ENCODE measurements at regions not wholly inside any gene's neighbourhood (a gene's known extent, or its start where the extent isn't known, plus 50 kb on each side); places are given as distances from the start of the nearest gene placed in this dataset.

DNA sequence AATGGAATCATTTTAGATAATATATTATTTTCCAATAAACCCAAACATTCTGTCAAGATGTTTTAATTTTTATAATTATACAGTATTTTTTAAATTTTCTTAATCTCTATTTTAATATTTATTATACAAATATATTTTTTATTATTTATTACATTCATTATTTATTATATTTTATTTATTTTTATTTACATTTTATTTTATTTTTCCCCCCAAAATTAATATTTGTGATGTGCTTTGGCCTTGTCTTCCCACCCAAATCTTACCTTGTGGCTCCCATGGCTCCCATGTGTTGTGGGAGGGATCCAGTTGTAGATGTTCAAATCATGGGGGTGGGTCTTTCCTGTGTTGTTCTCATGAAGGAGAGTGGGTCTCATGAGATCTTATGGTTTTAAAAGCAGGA, 382.1 kb downstream of the TLE4 start:
- Histone ChIP-seq H2AFZ (ENCODE audit: low read length) (no peak overlapping the region), H3K9ac (ENCODE audit: low read depth, low read length, poor library complexity, severe bottlenecking) (no peak overlapping the region), H3K79me2 (ENCODE audit: insufficient read depth, low read length) (no peaks in the 10 kb centered on the region), H4K20me1 (ENCODE audit: insufficient read depth, low read length, poor library complexity, severe bottlenecking) (no peaks in the 10 kb centered on the region), H3K4me3 (ENCODE audit: low read length, poor library complexity, severe bottlenecking) (no peak overlapping the region), H3K9me2 (replicated peaks; ENCODE audit: low read depth, low read length) (no peaks in the 10 kb centered on the region), H3K36me3 (ENCODE audit: insufficient read depth, low read length) (no peaks in the 10 kb centered on the region), H3F3A (ENCODE audit: low read depth) (no peaks in the 10 kb centered on the region), H3K4me1 (ENCODE audit: insufficient read depth, low read length, poor library complexity, severe bottlenecking) (no peaks in the 10 kb centered on the region), H3K27me3 (ENCODE audit: insufficient read depth, low read length, poor library complexity, severe bottlenecking) (no peaks in the 10 kb centered on the region), H3K4me2 (ENCODE audit: low read depth, low read length, poor library complexity, severe bottlenecking) (no peak overlapping the region), H3K9me3 (ENCODE audit: insufficient read depth, low read depth, low read length) (no peaks in the 10 kb centered on the region)
- TF ChIP-seq EZH2phosphoT487 (IDR thresholded peaks at IDR 0.05; ENCODE audit: borderline replicate concordance), result no peak
- TF ChIP-seq, protein P1, sequence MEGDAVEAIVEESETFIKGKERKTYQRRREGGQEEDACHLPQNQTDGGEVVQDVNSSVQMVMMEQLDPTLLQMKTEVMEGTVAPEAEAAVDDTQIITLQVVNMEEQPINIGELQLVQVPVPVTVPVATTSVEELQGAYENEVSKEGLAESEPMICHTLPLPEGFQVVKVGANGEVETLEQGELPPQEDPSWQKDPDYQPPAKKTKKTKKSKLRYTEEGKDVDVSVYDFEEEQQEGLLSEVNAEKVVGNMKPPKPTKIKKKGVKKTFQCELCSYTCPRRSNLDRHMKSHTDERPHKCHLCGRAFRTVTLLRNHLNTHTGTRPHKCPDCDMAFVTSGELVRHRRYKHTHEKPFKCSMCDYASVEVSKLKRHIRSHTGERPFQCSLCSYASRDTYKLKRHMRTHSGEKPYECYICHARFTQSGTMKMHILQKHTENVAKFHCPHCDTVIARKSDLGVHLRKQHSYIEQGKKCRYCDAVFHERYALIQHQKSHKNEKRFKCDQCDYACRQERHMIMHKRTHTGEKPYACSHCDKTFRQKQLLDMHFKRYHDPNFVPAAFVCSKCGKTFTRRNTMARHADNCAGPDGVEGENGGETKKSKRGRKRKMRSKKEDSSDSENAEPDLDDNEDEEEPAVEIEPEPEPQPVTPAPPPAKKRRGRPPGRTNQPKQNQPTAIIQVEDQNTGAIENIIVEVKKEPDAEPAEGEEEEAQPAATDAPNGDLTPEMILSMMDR (conservative IDR thresholded peaks at IDR 0.05; ENCODE audit: low read length), result no peak

DNA sequence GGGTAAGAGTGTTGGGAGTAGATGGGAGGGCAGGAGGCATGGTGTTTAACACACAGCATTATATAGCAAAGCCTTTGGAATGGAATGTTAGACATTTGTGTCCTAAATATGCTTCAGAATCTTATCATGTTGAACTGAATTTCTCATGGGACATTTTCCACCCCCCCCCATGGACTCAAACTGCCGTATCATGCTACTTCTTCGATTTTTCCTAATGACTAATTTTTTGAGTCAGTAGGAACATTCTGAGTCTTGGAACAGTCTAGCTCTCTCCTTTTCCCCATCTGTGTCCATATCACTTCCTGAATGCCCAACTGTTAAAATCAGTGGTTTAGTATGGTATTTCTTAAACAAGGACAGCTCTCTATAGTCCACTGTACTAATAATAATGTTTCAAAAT, 380.6 kb downstream of the TLE4 start:
- TF ChIP-seq, protein P1 (conservative IDR thresholded peaks at IDR 0.05; ENCODE audit: low read length), result no peak
- TF ChIP-seq EZH2phosphoT487 (IDR thresholded peaks at IDR 0.05; ENCODE audit: borderline replicate concordance), result no peak
- H3K4me3 ChIP-seq (ENCODE audit: low read length, poor library complexity, severe bottlenecking), result no peak overlapping the region

DNA sequence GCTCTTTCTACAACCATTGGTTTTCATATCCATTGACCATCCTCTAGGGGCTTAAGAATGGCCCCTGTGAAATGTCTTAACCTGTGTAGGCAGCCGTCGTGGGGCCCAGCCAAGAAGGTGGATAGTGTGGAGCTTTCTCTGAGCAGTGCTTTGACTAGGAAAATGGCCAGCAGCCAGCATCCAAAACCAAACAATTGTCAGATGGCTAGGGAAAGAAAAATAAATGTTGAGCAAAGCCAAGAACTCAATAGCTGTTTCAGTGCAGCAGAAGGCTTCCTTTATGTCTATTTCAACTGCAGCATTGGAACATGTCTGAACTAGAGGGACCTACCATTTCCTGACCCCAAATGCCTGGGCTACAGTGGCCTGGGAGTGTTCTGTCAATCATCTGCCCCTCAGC, 374.9 kb downstream of the TLE4 start:
- Histone ChIP-seq H3K9ac (ENCODE audit: low read depth, low read length, poor library complexity, severe bottlenecking) (no peak overlapping the region), H3K27me3 (ENCODE audit: insufficient read depth, low read length, poor library complexity, severe bottlenecking) (no peaks in the 10 kb centered on the region), H3K79me2 (ENCODE audit: insufficient read depth, low read length) (no peaks in the 10 kb centered on the region), H3K36me3 (ENCODE audit: insufficient read depth, low read length) (no peaks in the 10 kb centered on the region), H3K9me2 (replicated peaks; ENCODE audit: low read depth, low read length) (no peaks in the 10 kb centered on the region), H2AFZ (ENCODE audit: low read length) (no peak overlapping the region), H4K20me1 (ENCODE audit: insufficient read depth, low read length, poor library complexity, severe bottlenecking) (no peaks in the 10 kb centered on the region), H3F3A (ENCODE audit: low read depth) (no peaks in the 10 kb centered on the region), H3K4me3 (ENCODE audit: low read length, poor library complexity, severe bottlenecking) (no peak overlapping the region), H3K4me2 (ENCODE audit: low read depth, low read length, poor library complexity, severe bottlenecking) (no peak overlapping the region), H3K4me1 (ENCODE audit: insufficient read depth, low read length, poor library complexity, severe bottlenecking) (peaks cover 14% of the 10 kb centered on the region), H3K9me3 (ENCODE audit: insufficient read depth, low read depth, low read length) (no peaks in the 10 kb centered on the region)
- TF ChIP-seq, protein P1 (conservative IDR thresholded peaks at IDR 0.05; ENCODE audit: low read length), result no peak

More for the DNA sequence above, 380.6 kb downstream of the TLE4 start:
- Histone ChIP-seq H3F3A (ENCODE audit: low read depth) (no peaks in the 10 kb centered on the region), H3K27me3 (ENCODE audit: insufficient read depth, low read length, poor library complexity, severe bottlenecking) (no peaks in the 10 kb centered on the region), H3K4me2 (ENCODE audit: low read depth, low read length, poor library complexity, severe bottlenecking) (no peak overlapping the region), H2AFZ (ENCODE audit: low read length) (no peak overlapping the region), H4K20me1 (ENCODE audit: insufficient read depth, low read length, poor library complexity, severe bottlenecking) (no peaks in the 10 kb centered on the region), H3K9ac (ENCODE audit: low read depth, low read length, poor library complexity, severe bottlenecking) (no peak overlapping the region), H3K36me3 (ENCODE audit: insufficient read depth, low read length) (no peaks in the 10 kb centered on the region), H3K9me3 (ENCODE audit: insufficient read depth, low read depth, low read length) (no peaks in the 10 kb centered on the region), H3K9me2 (replicated peaks; ENCODE audit: low read depth, low read length) (no peaks in the 10 kb centered on the region), H3K4me1 (ENCODE audit: insufficient read depth, low read length, poor library complexity, severe bottlenecking) (no peaks in the 10 kb centered on the region), H3K79me2 (ENCODE audit: insufficient read depth, low read length) (no peaks in the 10 kb centered on the region)

Measured in Loucy (cell line).